Left ventricle myocardium inferior (tissue), 1 donor: ENCODE measurements at regions not wholly inside any gene's neighbourhood (a gene's known extent, or its start where the extent isn't known, plus 50 kb on each side); places are given as distances from the start of the nearest gene placed in this dataset.

Source experiments
- DNase-seq: peaks from one replicate; pipeline ENCODE4 v3.0.0-alpha.2; 2020
- H3K27ac ChIP-seq: fragments of 200-600 bp; replicated peaks from 2 replicates; pipeline ENCODE4 v1.8.0; 2021
- H3K27me3 ChIP-seq: fragments of 200-600 bp; 2 replicates; pipeline ENCODE4 v1.8.0; 2021; ENCODE audit warnings: low read depth
- H3K36me3 ChIP-seq: fragments of 200-600 bp; 2 replicates; pipeline ENCODE4 v1.8.0; 2021
- H3K4me1 ChIP-seq: fragments of 200-600 bp; 2 replicates; pipeline ENCODE4 v1.8.0; 2021
- H3K4me3 ChIP-seq: fragments of 200-600 bp; 2 replicates; pipeline ENCODE4 v1.8.0; 2021; ENCODE audit warnings: mild to moderate bottlenecking, moderate library complexity
- H3K9me3 ChIP-seq: fragments of 200-600 bp; replicated peaks from 2 replicates; pipeline ENCODE4 v1.8.0; 2021
- CTCF ChIP-seq: fragments of 200-600 bp; IDR thresholded peaks from 2 replicates; pipeline ENCODE4 v1.8.0; 2021; ENCODE audit warnings: antibody characterized with exemption, mild to moderate bottlenecking, borderline replicate concordance
- intact Hi-C: fragments of 100-400 bp; cut with micrococcal nuclease; formaldehyde crosslinking; loops from one replicate; pipeline ENCODE4 v1.11.0; 2022
- donor health status: DM: no; HTN: yes; CAD: no; lungs with severe emphysema.

GRCh38 chr15:98358971-98359370, 289.4 kb upstream of the IGF1R start:
- TF ChIP-seq CTCF, result no peak
- H3K27me3 ChIP-seq, result peaks cover 4% of the 10 kb centered on the region
- peaks cover 6% of the 10 kb centered on the region for H3K9me3 ChIP-seq
- no peak overlapping the region for H3K27ac ChIP-seq
- no peaks in the 10 kb centered on the region for H3K36me3 ChIP-seq
- no peak for DNase-seq
- no peak overlapping the region for H3K4me3 ChIP-seq
- no peaks in the 10 kb centered on the region for H3K4me1 ChIP-seq
- intact Hi-C loops, result no loop called here

- H3K9me3 ChIP-seq, result no peaks in the 10 kb centered on the region
- H3K27me3 ChIP-seq, result peaks cover 16% of the 10 kb centered on the region
- no peaks in the 10 kb centered on the region for H3K4me1 ChIP-seq
- H3K36me3 ChIP-seq, result no peaks in the 10 kb centered on the region
- no peak for DNase-seq
- TF ChIP-seq CTCF, result no peak
- H3K27ac ChIP-seq, result no peak overlapping the region
- intact Hi-C loops, result no loop called here
- no peak overlapping the region for H3K4me3 ChIP-seq
These were observed 284.9 kb upstream of the IGF1R start for GRCh38 chr15:98363416-98363815.

- no peak for TF ChIP-seq CTCF
- intact Hi-C loops, result no loop called here
These were observed 284.4 kb upstream of the IGF1R start for GRCh38 chr15:98363955-98364354.

GRCh38 chr15:98369081-98369716, 279.1 kb upstream of the IGF1R start:
- no peaks in the 10 kb centered on the region for H3K36me3 ChIP-seq
- intact Hi-C loops, result no loop called here
- H3K27ac ChIP-seq, result peak overlapping the region; percentile 19
- H3K9me3 ChIP-seq, result no peaks in the 10 kb centered on the region
- H3K4me3 ChIP-seq, result no peak overlapping the region
- no peak for DNase-seq
- no peaks in the 10 kb centered on the region for H3K4me1 ChIP-seq
- TF ChIP-seq CTCF, result no peak
- H3K27me3 ChIP-seq, result peaks cover 40% of the 10 kb centered on the region

More at GRCh38 chr15:98363955-98364354, 284.4 kb upstream of the IGF1R start:
- peaks cover 15% of the 10 kb centered on the region for H3K27me3 ChIP-seq
- no peaks in the 10 kb centered on the region for H3K36me3 ChIP-seq
- H3K27ac ChIP-seq, result no peak overlapping the region
- H3K4me3 ChIP-seq, result no peak overlapping the region
- no peaks in the 10 kb centered on the region for H3K9me3 ChIP-seq
- no peak for DNase-seq
- H3K4me1 ChIP-seq, result no peaks in the 10 kb centered on the region

GRCh38 chr15:98375513-98376340, 272.6 kb upstream of the IGF1R start:
- peak; percentile 25 for DNase-seq
- no peak overlapping the region for H3K4me3 ChIP-seq
- intact Hi-C loops, result no loop called here
- H3K27me3 ChIP-seq, result peaks cover 40% of the 10 kb centered on the region
- no peak overlapping the region for H3K27ac ChIP-seq
- no peaks in the 10 kb centered on the region for H3K4me1 ChIP-seq
- H3K36me3 ChIP-seq, result no peaks in the 10 kb centered on the region
- H3K9me3 ChIP-seq, result peaks cover 38% of the 10 kb centered on the region
- TF ChIP-seq CTCF, result no peak
